Keratinocyte (primary cell): ENCODE measurements at regions not wholly inside any gene's neighbourhood (a gene's known extent, or its start where the extent isn't known, plus 50 kb on each side); places are given as distances from the start of the nearest gene placed in this dataset.

Source experiments
- DNase-seq: peaks from one replicate; pipeline ENCODE4 v3.0.0-alpha.2; 2011; ENCODE audit warnings: low read depth, missing footprints, low spot score
- FAIRE-seq: peaks from 2 replicates; lab custom pipeline; 2011; peaks lifted over from hg19 to GRCh38; lab: Jason Lieb, UNC
- H2AFZ ChIP-seq: 2 replicates; pipeline ENCODE4 v1.6.0; 2012; ENCODE audit warnings: low read length, control low read depth, inconsistent platforms; ENCODE audit not compliant: control insufficient read depth
- H3K27ac ChIP-seq: 2 replicates; pipeline ENCODE4 v1.5.1; 2011; ENCODE audit warnings: low read length; ENCODE audit not compliant: control insufficient read depth, insufficient read depth
- H3K27me3 ChIP-seq: 3 replicates; pipeline ENCODE4 v1.6.0; 2011; ENCODE audit warnings: low read length; ENCODE audit not compliant: control insufficient read depth, insufficient read depth; ENCODE audit errors: extremely low read depth
- H3K36me3 ChIP-seq, 2 experiments: 2 replicates in 1 of 2; 3 replicates in 1 of 2; pipeline ENCODE4 v1.5.1; 2011; ENCODE audit warnings: low read length in 2 of 2, mild to moderate bottlenecking in 1 of 2; ENCODE audit not compliant: control insufficient read depth in 2 of 2, insufficient read depth in 2 of 2; ENCODE audit errors: extremely low read depth in 1 of 2
- H3K4me1 ChIP-seq: 3 replicates; pipeline ENCODE4 v1.5.1; 2011; ENCODE audit warnings: low read length; ENCODE audit not compliant: control insufficient read depth, insufficient read depth; ENCODE audit errors: extremely low read depth
- H3K4me2 ChIP-seq: 3 replicates; pipeline ENCODE4 v1.6.0; 2011; ENCODE audit warnings: low read depth, low read length; ENCODE audit not compliant: control insufficient read depth, insufficient read depth; ENCODE audit errors: extremely low read depth
- H3K4me3 ChIP-seq, 3 experiments: fragments of 200-600 bp in 1 of 3; sonication (generic) in 1 of 3; 2 replicates in 2 of 3; 3 replicates in 1 of 3; pipeline ENCODE4 v1.5.1; 2011 to 2016; ENCODE audit warnings: low read length in 3 of 3, mild to moderate bottlenecking in 3 of 3, control low read depth in 2 of 3, inconsistent platforms in 1 of 3, low read depth in 1 of 3, mixed read lengths in 1 of 3, mixed run types in 1 of 3, moderate library complexity in 1 of 3; ENCODE audit not compliant: control insufficient read depth in 2 of 3, insufficient read depth in 2 of 3; ENCODE audit errors: extremely low read depth in 1 of 3
- H3K79me2 ChIP-seq: 2 replicates; pipeline ENCODE4 v1.6.0; 2012; ENCODE audit warnings: low read length; ENCODE audit not compliant: control insufficient read depth, insufficient read depth
- H3K9ac ChIP-seq: 3 replicates; pipeline ENCODE4 v1.6.0; 2011; ENCODE audit warnings: low read length; ENCODE audit not compliant: control insufficient read depth, insufficient read depth; ENCODE audit errors: extremely low read depth
- H3K9me1 ChIP-seq: 3 replicates; pipeline ENCODE4 v1.6.0; 2011; ENCODE audit warnings: low read length; ENCODE audit not compliant: control insufficient read depth, insufficient read depth; ENCODE audit errors: extremely low read depth
- H3K9me3 ChIP-seq: 2 replicates; pipeline ENCODE4 v1.5.1; 2012; ENCODE audit warnings: low read depth, low read length; ENCODE audit not compliant: control insufficient read depth
- H4K20me1 ChIP-seq: 3 replicates; pipeline ENCODE4 v1.6.0; 2011; ENCODE audit warnings: low read length; ENCODE audit not compliant: control insufficient read depth, insufficient read depth; ENCODE audit errors: extremely low read depth
- CTCF ChIP-seq, 3 experiments: IDR thresholded peaks in 1 of 3; conservative IDR thresholded peaks in 1 of 3; optimal IDR thresholded peaks in 1 of 3; 2 replicates in 2 of 3; 3 replicates in 1 of 3; pipeline versions ENCODE3 to v1.5.1; 2011; ENCODE audit warnings: low read length in 3 of 3, mild to moderate bottlenecking in 3 of 3, moderate library complexity in 2 of 3, control low read depth in 1 of 3, inconsistent platforms in 1 of 3; ENCODE audit not compliant: insufficient read depth in 2 of 3; ENCODE audit errors: extremely low read depth in 1 of 3
- EZH2 ChIP-seq: IDR thresholded peaks from one replicate; pipeline ENCODE4 v1.6.1; 2012; ENCODE audit warnings: inconsistent platforms, mild to moderate bottlenecking, low read length, moderate library complexity
- dilution Hi-C: fragments of 300-500 bp; cut with MboI; formaldehyde crosslinking; loops from one replicate; pipeline ENCODE4 v1.7.0; 2020; ENCODE audit warnings: low sequenced_read_pairs; ENCODE audit not compliant: extremely low pct_ligation_motif_present

GRCh38 chr10:59578741-59579140, 130.9 kb downstream of the SLC16A9 start:
- H3K4me2 ChIP-seq: no peak overlapping the region
- no peaks in the 10 kb centered on the region for H3K4me1 ChIP-seq
- no peak overlapping the region for H2AFZ ChIP-seq
- dilution Hi-C loops: no loop called here
- H3K36me3 ChIP-seq: no peaks in the 10 kb centered on the region
- no peaks in the 10 kb centered on the region for H3K9me3 ChIP-seq
- no peaks in the 10 kb centered on the region for H3K27me3 ChIP-seq
- no peaks in the 10 kb centered on the region for H4K20me1 ChIP-seq
- no peak overlapping the region for H3K9ac ChIP-seq
- DNase-seq: no peak
- H3K4me3 ChIP-seq: no peak overlapping the region
- H3K27ac ChIP-seq: no peak overlapping the region
- H3K79me2 ChIP-seq: no peaks in the 10 kb centered on the region
- no peak for TF ChIP-seq EZH2
- no peak for TF ChIP-seq CTCF (optimal IDR thresholded peaks at IDR 0.05 in 1 of 3, IDR thresholded peaks at IDR 0.05 in 1 of 3, conservative IDR thresholded peaks at IDR 0.05 in 1 of 3; ENCODE audit: extremely low read depth in 1 of 3, insufficient read depth in 2 of 3, low read length in 3 of 3)
- FAIRE-seq: no peak
- no peaks in the 10 kb centered on the region for H3K9me1 ChIP-seq

GRCh38 chr10:59577984-59578383, 131.7 kb downstream of the SLC16A9 start:
- no peaks in the 10 kb centered on the region for H3K4me1 ChIP-seq
- DNase-seq (no peak), FAIRE-seq (no peak)
- dilution Hi-C loops: no loop called here
- H3K9ac ChIP-seq: no peak overlapping the region
- no peak overlapping the region for H3K4me2 ChIP-seq
- no peaks in the 10 kb centered on the region for H4K20me1 ChIP-seq
- H3K9me1 ChIP-seq: no peaks in the 10 kb centered on the region
- H3K27me3 ChIP-seq: no peaks in the 10 kb centered on the region
- no peak overlapping the region for H3K4me3 ChIP-seq
- no peaks in the 10 kb centered on the region for H3K9me3 ChIP-seq
- no peaks in the 10 kb centered on the region for H3K79me2 ChIP-seq
- H3K36me3 ChIP-seq: no peaks in the 10 kb centered on the region
- no peak for TF ChIP-seq EZH2
- TF ChIP-seq CTCF (optimal IDR thresholded peaks at IDR 0.05 in 1 of 3, IDR thresholded peaks at IDR 0.05 in 1 of 3, conservative IDR thresholded peaks at IDR 0.05 in 1 of 3; ENCODE audit: extremely low read depth in 1 of 3, insufficient read depth in 2 of 3, low read length in 3 of 3): no peak
- no peak overlapping the region for H2AFZ ChIP-seq
- H3K27ac ChIP-seq: no peak overlapping the region
